GM23338 (cell line): ENCODE measurements at regions not wholly inside any gene's neighbourhood (a gene's known extent, or its start where the extent isn't known, plus 50 kb on each side); places are given as distances from the start of the nearest gene placed in this dataset.
A peak's percentile ranks its signal among the peaks of the same experiment; 100 is the strongest.

Experiments used
- ATAC-seq: fragments of 200-7000 bp; cut with Tn5 transposase; 3 replicates; pipeline ENCODE4 v1.9.1; 2020
- DNase-seq: peaks from one replicate; pipeline ENCODE4 v3.0.0-alpha.2; 2015; ENCODE audit warnings: low spot score
- H2AFZ ChIP-seq: fragments of 200-600 bp; sonication (generic); 2 replicates; pipeline ENCODE4 v1.8.0; 2016; ENCODE audit warnings: antibody characterized with exemption, mild to moderate bottlenecking, moderate library complexity
- H3F3A ChIP-seq: fragments of 200-600 bp; sonication (generic); replicated peaks from 2 replicates; pipeline ENCODE4 v1.8.0; 2017; ENCODE audit warnings: antibody characterized with exemption, mixed run types, low read depth
- H3K27ac ChIP-seq: fragments of 200-600 bp; sonication (generic); 2 replicates; pipeline ENCODE4 v1.6.1; 2016; ENCODE audit warnings: low read depth
- H3K27me3 ChIP-seq: fragments of 200-600 bp; sonication (generic); 2 replicates; pipeline ENCODE4 v1.8.0; 2016; ENCODE audit warnings: mild to moderate bottlenecking, mixed run types, moderate library complexity; ENCODE audit not compliant: insufficient read depth
- H3K36me3 ChIP-seq: fragments of 200-600 bp; sonication (generic); 2 replicates; pipeline ENCODE4 v1.8.0; 2016; ENCODE audit warnings: mild to moderate bottlenecking; ENCODE audit not compliant: insufficient read depth
- H3K4me1 ChIP-seq: fragments of 200-600 bp; sonication (generic); 2 replicates; pipeline ENCODE4 v1.8.0; 2016; ENCODE audit warnings: mild to moderate bottlenecking, moderate library complexity; ENCODE audit not compliant: insufficient read depth
- H3K4me2 ChIP-seq: fragments of 200-600 bp; sonication (generic); 2 replicates; pipeline ENCODE4 v1.7.1; 2017; ENCODE audit warnings: mixed run types
- H3K4me3 ChIP-seq: fragments of 200-600 bp; sonication (generic); 2 replicates; pipeline ENCODE4 v1.6.1; 2016; ENCODE audit warnings: mixed run types
- H3K79me2 ChIP-seq: fragments of 200-600 bp; sonication (generic); replicated peaks from 2 replicates; pipeline ENCODE4 v1.8.0; 2017; ENCODE audit warnings: mild to moderate bottlenecking; ENCODE audit not compliant: insufficient read depth
- H3K9me2 ChIP-seq: fragments of 200-600 bp; sonication (generic); 2 replicates; pipeline ENCODE4 v1.8.0; 2017; ENCODE audit not compliant: insufficient read depth
- H4K20me1 ChIP-seq: fragments of 200-600 bp; sonication (generic); replicated peaks from 2 replicates; pipeline ENCODE4 v1.8.0; 2017; ENCODE audit warnings: mild to moderate bottlenecking; ENCODE audit not compliant: insufficient read depth
- H3K27ac Mint-ChIP-seq: 2 replicates; pipeline ENCODE4 v1.8.0; 2020; ENCODE audit warnings: inconsistent platforms, mild to moderate bottlenecking, moderate library complexity, mixed read lengths
- H3K27me3 Mint-ChIP-seq: 3 replicates; pipeline ENCODE4 v1.8.0; 2022; ENCODE audit warnings: low read depth, mild to moderate bottlenecking, moderate library complexity, mixed read lengths, inconsistent platforms; ENCODE audit not compliant: insufficient read depth, poor library complexity
- H3K36me3 Mint-ChIP-seq: 3 replicates; pipeline ENCODE4 v1.8.0; 2021; ENCODE audit warnings: low read depth, mild to moderate bottlenecking, inconsistent platforms, moderate library complexity, mixed read lengths
- H3K4me1 Mint-ChIP-seq: 3 replicates; pipeline ENCODE4 v1.8.0; 2020; ENCODE audit warnings: mild to moderate bottlenecking, inconsistent platforms, mixed read lengths
- H3K4me3 Mint-ChIP-seq: 3 replicates; pipeline ENCODE4 v1.8.0; 2021; ENCODE audit warnings: moderate library complexity, mild to moderate bottlenecking, inconsistent platforms, mixed read lengths
- H3K9me3 Mint-ChIP-seq: 3 replicates; pipeline ENCODE4 v1.8.0; 2020; ENCODE audit warnings: moderate library complexity, mild to moderate bottlenecking, inconsistent platforms, mixed read lengths
- EZH2phosphoT487 ChIP-seq: fragments of 200-600 bp; sonication (generic); IDR thresholded peaks from one replicate; pipeline ENCODE4 v1.8.1; 2018; ENCODE audit warnings: antibody characterized with exemption; ENCODE audit not compliant: unreplicated experiment
- NANOG ChIP-seq: IDR thresholded peaks from 2 replicates; pipeline ENCODE4 v1.6.1; 2016; ENCODE audit warnings: antibody characterized with exemption, borderline replicate concordance
- POLR2AphosphoS5 ChIP-seq: IDR thresholded peaks from 2 replicates; pipeline ENCODE4 v1.6.1; 2016; ENCODE audit warnings: antibody characterized with exemption, low read depth
- STAT1 ChIP-seq: IDR thresholded peaks from one replicate; pipeline ENCODE4 v1.6.1; 2016; ENCODE audit warnings: antibody characterized with exemption; ENCODE audit not compliant: unreplicated experiment
- ZNF331 ChIP-seq: fragments of 250-450 bp; sonication (Bioruptor Pico); IDR thresholded peaks from 2 replicates; pipeline ENCODE4 v1.5.0; 2020; ENCODE audit warnings: low read depth, mild to moderate bottlenecking, moderate library complexity
- ZNF462 ChIP-seq: fragments of 250-450 bp; sonication (Bioruptor Pico); IDR thresholded peaks from 2 replicates; pipeline ENCODE4 v1.5.0; 2020; ENCODE audit warnings: mild to moderate bottlenecking, moderate library complexity
- TF ChIP-seq, protein P1 (sequence below): IDR thresholded peaks from 2 replicates; pipeline ENCODE4 v1.6.1; 2016; ENCODE audit warnings: antibody characterized with exemption
- TF ChIP-seq, protein P2 (sequence below), 2 experiments: fragments of 200-600 bp in 1 of 2; sonication (generic) in 1 of 2; conservative IDR thresholded peaks; 2 replicates each; pipeline versions ENCODE4 v1.5.1 to v1.6.1; 2016 to 2017; ENCODE audit warnings: antibody characterized with exemption in 2 of 2, low read depth in 2 of 2, mild to moderate bottlenecking in 2 of 2, moderate library complexity in 1 of 2

- TF ChIP-seq ZNF462 (CRISPR knock-in tag) (no peak), EZH2phosphoT487 (no peak), POLR2AphosphoS5 (no peak), STAT1 (no peak), ZNF331 (CRISPR knock-in tag) (no peak)
- TF ChIP-seq, protein P1, sequence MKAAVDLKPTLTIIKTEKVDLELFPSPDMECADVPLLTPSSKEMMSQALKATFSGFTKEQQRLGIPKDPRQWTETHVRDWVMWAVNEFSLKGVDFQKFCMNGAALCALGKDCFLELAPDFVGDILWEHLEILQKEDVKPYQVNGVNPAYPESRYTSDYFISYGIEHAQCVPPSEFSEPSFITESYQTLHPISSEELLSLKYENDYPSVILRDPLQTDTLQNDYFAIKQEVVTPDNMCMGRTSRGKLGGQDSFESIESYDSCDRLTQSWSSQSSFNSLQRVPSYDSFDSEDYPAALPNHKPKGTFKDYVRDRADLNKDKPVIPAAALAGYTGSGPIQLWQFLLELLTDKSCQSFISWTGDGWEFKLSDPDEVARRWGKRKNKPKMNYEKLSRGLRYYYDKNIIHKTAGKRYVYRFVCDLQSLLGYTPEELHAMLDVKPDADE, result no peak
Observed at GRCh38 chr5:86461169-86461956, 156.4 kb upstream of the COX7C start (continued).

GRCh38 chr5:86463339-86463738, 154.4 kb upstream of the COX7C start:
- peak; percentile 84 for DNase-seq
- peaks cover 5% of the 10 kb centered on the region; the same call in 1 of the 2 replicates for H3K36me3 ChIP-seq
- no peak overlapping the region for H3K27ac Mint-ChIP-seq

More at GRCh38 chr5:86463339-86463738, 154.4 kb upstream of the COX7C start:
- H3K4me3 Mint-ChIP-seq, result no peak overlapping the region
- no peaks in the 10 kb centered on the region; the same call in 2 of the 3 replicates for H3K4me1 Mint-ChIP-seq
- no peak overlapping the region for H3K4me3 ChIP-seq
- ATAC-seq, result peak; percentile 99
- H3K36me3 Mint-ChIP-seq, result peaks cover 26% of the 10 kb centered on the region
- H3K27me3 ChIP-seq, result no peaks in the 10 kb centered on the region
- H3K79me2 ChIP-seq, result no peaks in the 10 kb centered on the region
- H3K27me3 Mint-ChIP-seq, result no peaks in the 10 kb centered on the region
- H3F3A ChIP-seq, result no peaks in the 10 kb centered on the region
- H3K4me1 ChIP-seq, result no peaks in the 10 kb centered on the region
- H3K27ac ChIP-seq, result no peak overlapping the region
- peak overlapping the region; percentile 87 for H2AFZ ChIP-seq
- no peak for TF ChIP-seq NANOG
- TF ChIP-seq, protein P2, sequence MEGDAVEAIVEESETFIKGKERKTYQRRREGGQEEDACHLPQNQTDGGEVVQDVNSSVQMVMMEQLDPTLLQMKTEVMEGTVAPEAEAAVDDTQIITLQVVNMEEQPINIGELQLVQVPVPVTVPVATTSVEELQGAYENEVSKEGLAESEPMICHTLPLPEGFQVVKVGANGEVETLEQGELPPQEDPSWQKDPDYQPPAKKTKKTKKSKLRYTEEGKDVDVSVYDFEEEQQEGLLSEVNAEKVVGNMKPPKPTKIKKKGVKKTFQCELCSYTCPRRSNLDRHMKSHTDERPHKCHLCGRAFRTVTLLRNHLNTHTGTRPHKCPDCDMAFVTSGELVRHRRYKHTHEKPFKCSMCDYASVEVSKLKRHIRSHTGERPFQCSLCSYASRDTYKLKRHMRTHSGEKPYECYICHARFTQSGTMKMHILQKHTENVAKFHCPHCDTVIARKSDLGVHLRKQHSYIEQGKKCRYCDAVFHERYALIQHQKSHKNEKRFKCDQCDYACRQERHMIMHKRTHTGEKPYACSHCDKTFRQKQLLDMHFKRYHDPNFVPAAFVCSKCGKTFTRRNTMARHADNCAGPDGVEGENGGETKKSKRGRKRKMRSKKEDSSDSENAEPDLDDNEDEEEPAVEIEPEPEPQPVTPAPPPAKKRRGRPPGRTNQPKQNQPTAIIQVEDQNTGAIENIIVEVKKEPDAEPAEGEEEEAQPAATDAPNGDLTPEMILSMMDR (conservative IDR thresholded peaks at IDR 0.05; ENCODE audit: low read depth in 2 of 2), result peak; percentile 70 to 85
- H4K20me1 ChIP-seq, result no peaks in the 10 kb centered on the region
- H3K9me3 Mint-ChIP-seq, result peaks cover 36% of the 10 kb centered on the region
- no peak overlapping the region for H3K4me2 ChIP-seq
- 0 out of 2 replicates have a peak, but pooled peaks cover 6% of the 10 kb centered on the region for H3K9me2 ChIP-seq
